ENCODE measurements at regions not wholly inside any gene's neighbourhood (a gene's known extent, or its start where the extent isn't known, plus 50 kb on each side); places are given as distances from the start of the nearest gene placed in this dataset.

DNA sequence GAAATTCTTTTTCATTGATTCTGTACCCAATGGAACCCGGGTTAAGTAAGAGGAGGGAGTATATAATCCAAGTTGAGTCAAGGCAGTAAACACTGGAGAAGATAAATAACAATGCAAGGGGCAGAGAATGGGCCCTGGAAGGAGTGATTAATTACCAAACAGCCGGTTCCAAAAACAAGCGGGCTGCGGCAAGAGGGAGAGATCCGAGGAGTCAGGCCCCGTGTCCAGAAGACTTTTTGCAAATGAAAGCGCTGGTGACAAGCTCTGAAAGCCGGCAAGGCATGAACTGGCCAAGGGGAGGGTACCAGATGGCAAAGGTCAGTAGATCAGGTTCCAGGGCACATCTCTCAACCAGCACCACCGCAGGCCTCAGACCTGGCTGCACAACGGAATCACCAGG, 294.9 kb downstream of the BCOR start:
- TF ChIP-seq, protein P1, sequence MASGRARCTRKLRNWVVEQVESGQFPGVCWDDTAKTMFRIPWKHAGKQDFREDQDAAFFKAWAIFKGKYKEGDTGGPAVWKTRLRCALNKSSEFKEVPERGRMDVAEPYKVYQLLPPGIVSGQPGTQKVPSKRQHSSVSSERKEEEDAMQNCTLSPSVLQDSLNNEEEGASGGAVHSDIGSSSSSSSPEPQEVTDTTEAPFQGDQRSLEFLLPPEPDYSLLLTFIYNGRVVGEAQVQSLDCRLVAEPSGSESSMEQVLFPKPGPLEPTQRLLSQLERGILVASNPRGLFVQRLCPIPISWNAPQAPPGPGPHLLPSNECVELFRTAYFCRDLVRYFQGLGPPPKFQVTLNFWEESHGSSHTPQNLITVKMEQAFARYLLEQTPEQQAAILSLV (tag; IDR thresholded peaks at IDR 0.05) = no peak
- TF ChIP-seq, protein P2, sequence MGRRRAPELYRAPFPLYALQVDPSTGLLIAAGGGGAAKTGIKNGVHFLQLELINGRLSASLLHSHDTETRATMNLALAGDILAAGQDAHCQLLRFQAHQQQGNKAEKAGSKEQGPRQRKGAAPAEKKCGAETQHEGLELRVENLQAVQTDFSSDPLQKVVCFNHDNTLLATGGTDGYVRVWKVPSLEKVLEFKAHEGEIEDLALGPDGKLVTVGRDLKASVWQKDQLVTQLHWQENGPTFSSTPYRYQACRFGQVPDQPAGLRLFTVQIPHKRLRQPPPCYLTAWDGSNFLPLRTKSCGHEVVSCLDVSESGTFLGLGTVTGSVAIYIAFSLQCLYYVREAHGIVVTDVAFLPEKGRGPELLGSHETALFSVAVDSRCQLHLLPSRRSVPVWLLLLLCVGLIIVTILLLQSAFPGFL (CRISPR knock-in tag; IDR thresholded peaks at IDR 0.05) = no peak
- no peak for TF ChIP-seq KAT2B (IDR thresholded peaks at IDR 0.05; ENCODE audit: low read depth, low read length)
